HepG2 (cell line): ENCODE measurements at regions not wholly inside any gene's neighbourhood (a gene's known extent, or its start where the extent isn't known, plus 50 kb on each side); places are given as distances from the start of the nearest gene placed in this dataset.
A peak's percentile ranks its signal among the peaks of the same experiment; 100 is the strongest.

Experiments used
- ATAC-seq: fragments of 200-7000 bp; cut with Tn5 transposase; 3 replicates; pipeline ENCODE4 v1.9.1; 2020; ENCODE audit warnings: mild to moderate bottlenecking, moderate library complexity
- BruUV-seq: library from RNA; stranded (reverse); fragments of 400-500 nt; replicated peaks from 2 replicates; lab custom pipeline; 2021; lab: Mats Ljungman, UMichigan
- CTCF ChIA-PET: fragments of 300-600 bp; formaldehyde crosslinking; extraction: SDS; loops from one replicate; lab custom pipeline; 2021; ENCODE audit warnings: low total read pairs, inconsistent platforms, low intra/inter-chr PET ratio; lab: Yijun Ruan, JAX
- POLR2A ChIA-PET: fragments of 350-600 bp; sonication (Branson Sonifier 250); formaldehyde crosslinking; loops from one replicate; lab custom pipeline; 2020; ENCODE audit warnings: antibody characterized with exemption, inconsistent platforms; lab: Yijun Ruan, JAX
- DNase-seq: peaks from one replicate; pipeline ENCODE4 v3.0.0-alpha.2; 2015; ENCODE audit warnings: low spot score
- FAIRE-seq: peaks from 3 replicates; lab custom pipeline; 2011; peaks lifted over from hg19 to GRCh38; lab: Jason Lieb, UNC
- H2AFZ ChIP-seq: one replicate; pipeline ENCODE4 v1.6.1; 2011; ENCODE audit warnings: low read length, inconsistent platforms
- H3K27ac ChIP-seq: fragments of 300-600 bp; 3 replicates; pipeline ENCODE4 v1.8.0; 2011; ENCODE audit warnings: mixed run types, mild to moderate bottlenecking, mixed read lengths, low read length, inconsistent platforms; ENCODE audit not compliant: insufficient read depth; ENCODE audit errors: extremely low read length
- H3K27me3 ChIP-seq, 2 experiments: fragments of 200-600 bp in 1 of 2; 2 replicates in 1 of 2; 3 replicates in 1 of 2; pipeline versions ENCODE4 v1.6.0 to v1.8.0; 2011; ENCODE audit warnings: low read length in 2 of 2, mild to moderate bottlenecking in 2 of 2, moderate library complexity in 2 of 2, inconsistent platforms in 1 of 2; ENCODE audit not compliant: insufficient read depth in 2 of 2, control insufficient read depth in 1 of 2
- H3K36me3 ChIP-seq, 2 experiments: fragments of 200-600 bp in 1 of 2; replicated peaks in 1 of 2; 2 replicates in 1 of 2; 3 replicates in 1 of 2; pipeline versions ENCODE4 v1.5.1 to v1.8.0; 2011; ENCODE audit warnings: low read length in 2 of 2, inconsistent platforms in 1 of 2; ENCODE audit not compliant: insufficient read depth in 2 of 2, control insufficient read depth in 1 of 2
- H3K4me1 ChIP-seq: 2 replicates; pipeline ENCODE4 v1.5.1; 2012; ENCODE audit warnings: low read length, inconsistent platforms; ENCODE audit not compliant: insufficient read depth
- H3K4me2 ChIP-seq: 2 replicates; pipeline ENCODE4 v1.6.0; 2011; ENCODE audit warnings: low read depth, low read length, inconsistent platforms
- H3K4me3 ChIP-seq, 3 experiments: fragments of 200-600 bp in 1 of 3; sonication (generic), shearing (Covaris generic) in 1 of 3; replicated peaks in 1 of 3; 2 replicates each; pipeline ENCODE4 v1.5.1; 2011 to 2016; ENCODE audit warnings: low read length in 3 of 3, inconsistent platforms in 2 of 3, low read depth in 2 of 3, mild to moderate bottlenecking in 2 of 3, control low read depth in 1 of 3, mixed read lengths in 1 of 3; ENCODE audit not compliant: insufficient read depth in 1 of 3
- H3K79me2 ChIP-seq: one replicate; pipeline ENCODE4 v1.6.1; 2011; ENCODE audit warnings: low read length, inconsistent platforms; ENCODE audit not compliant: insufficient read depth
- H3K9ac ChIP-seq: 2 replicates; pipeline ENCODE4 v1.6.0; 2011; ENCODE audit warnings: mild to moderate bottlenecking, low read depth, low read length, inconsistent platforms; ENCODE audit not compliant: insufficient read depth
- H3K9me3 ChIP-seq: 2 replicates; pipeline ENCODE4 v1.5.1; 2012; ENCODE audit warnings: mild to moderate bottlenecking, low read length
- H4K20me1 ChIP-seq: 2 replicates; pipeline ENCODE4 v1.6.0; 2011; ENCODE audit warnings: inconsistent platforms, mild to moderate bottlenecking, low read length, moderate library complexity; ENCODE audit not compliant: insufficient read depth
- CBX1 ChIP-seq: IDR thresholded peaks from one replicate; pipeline ENCODE4 v1.6.1; 2016; ENCODE audit warnings: antibody characterized with exemption, low read depth
- DMAP1 ChIP-seq: IDR thresholded peaks from 2 replicates; pipeline ENCODE4 v1.6.1; 2016
- HNRNPH1 ChIP-seq: fragments of 200-400 bp; formaldehyde crosslinking; optimal IDR thresholded peaks from 2 replicates; pipeline ENCODE3; 2017; ENCODE audit warnings: mild to moderate bottlenecking, low read depth, low read length
- ONECUT2 ChIP-seq: sonication (generic); formaldehyde crosslinking; IDR thresholded peaks from 2 replicates; pipeline ENCODE4 v1.4.0; 2020; ENCODE audit warnings: missing genetic modification reagents
- SOX13 ChIP-seq, 3 experiments: fragments of 450-650 bp in 1 of 3; sonication (generic) in 1 of 3; formaldehyde crosslinking in 1 of 3; IDR thresholded peaks in 2 of 3; conservative IDR thresholded peaks in 1 of 3; 2 replicates each; pipeline versions ENCODE4 v1.5.0 to v1.6.1; 2016 to 2020; ENCODE audit warnings: antibody characterized with exemption in 1 of 3, mild to moderate bottlenecking in 1 of 3, missing compliant biosample characterization in 1 of 3, missing genetic modification reagents in 1 of 3, moderate library complexity in 1 of 3
- SP140L ChIP-seq: sonication (generic); formaldehyde crosslinking; IDR thresholded peaks from 2 replicates; pipeline ENCODE4 v1.4.0; 2020; ENCODE audit warnings: missing genetic modification reagents, borderline replicate concordance
- ZBTB38 ChIP-seq: sonication (generic); formaldehyde crosslinking; IDR thresholded peaks from 2 replicates; pipeline ENCODE4 v1.5.1; 2020; ENCODE audit warnings: mild to moderate bottlenecking, missing genetic modification reagents
- ZNF720 ChIP-seq: sonication (generic); formaldehyde crosslinking; IDR thresholded peaks from 2 replicates; pipeline ENCODE4 v1.4.0; 2020; ENCODE audit warnings: missing genetic modification reagents
- ZSCAN31 ChIP-seq: sonication (generic); formaldehyde crosslinking; IDR thresholded peaks from 2 replicates; pipeline ENCODE4 v1.5.0; 2020; ENCODE audit warnings: low read depth, mild to moderate bottlenecking, missing genetic modification reagents
- WGBS: methylation state at CpG from one replicate; pipeline ENCODE4 v1.1.6; 2017; ENCODE audit warnings: low lambda C conversion rate; 5-methylcytosine and 5-hydroxymethylcytosine counted together
- in situ Hi-C: cut with HindIII; loops from 2 replicates; pipeline ENCODE4 v1.10.0; 2017; ENCODE audit warnings: low pct_unique_long_range_greater_than_20kb; ENCODE audit not compliant: extremely low pct_ligation_motif_present
- intact Hi-C: fragments of 100-400 bp; cut with micrococcal nuclease; formaldehyde crosslinking; loops from one replicate; pipeline ENCODE4 v1.10.0; 2022; ENCODE audit not compliant: unreplicated experiment
- TF ChIP-seq, protein P1 (sequence below): sonication (generic); formaldehyde crosslinking; IDR thresholded peaks from 2 replicates; pipeline ENCODE4 v1.4.0; 2020; ENCODE audit warnings: missing genetic modification reagents
- TF ChIP-seq, protein P2 (sequence below): sonication (generic); formaldehyde crosslinking; IDR thresholded peaks from 2 replicates; pipeline ENCODE4 v1.5.1; 2020; ENCODE audit warnings: mild to moderate bottlenecking, missing genetic modification reagents, moderate library complexity
- TF ChIP-seq, protein P3 (sequence below): sonication (generic); formaldehyde crosslinking; IDR thresholded peaks from 2 replicates; pipeline ENCODE4 v1.4.0; 2020; ENCODE audit warnings: mild to moderate bottlenecking, missing genetic modification reagents
- TF ChIP-seq, protein P4 (sequence below): sonication (generic); formaldehyde crosslinking; conservative IDR thresholded peaks from 2 replicates; pipeline ENCODE4 v1.5.0; 2020; ENCODE audit warnings: missing genetic modification reagents
- TF ChIP-seq, protein P5 (sequence below): sonication (generic); formaldehyde crosslinking; IDR thresholded peaks from 2 replicates; pipeline ENCODE4 v1.5.1; 2020; ENCODE audit warnings: missing genetic modification reagents, mild to moderate bottlenecking, borderline replicate concordance

DNA sequence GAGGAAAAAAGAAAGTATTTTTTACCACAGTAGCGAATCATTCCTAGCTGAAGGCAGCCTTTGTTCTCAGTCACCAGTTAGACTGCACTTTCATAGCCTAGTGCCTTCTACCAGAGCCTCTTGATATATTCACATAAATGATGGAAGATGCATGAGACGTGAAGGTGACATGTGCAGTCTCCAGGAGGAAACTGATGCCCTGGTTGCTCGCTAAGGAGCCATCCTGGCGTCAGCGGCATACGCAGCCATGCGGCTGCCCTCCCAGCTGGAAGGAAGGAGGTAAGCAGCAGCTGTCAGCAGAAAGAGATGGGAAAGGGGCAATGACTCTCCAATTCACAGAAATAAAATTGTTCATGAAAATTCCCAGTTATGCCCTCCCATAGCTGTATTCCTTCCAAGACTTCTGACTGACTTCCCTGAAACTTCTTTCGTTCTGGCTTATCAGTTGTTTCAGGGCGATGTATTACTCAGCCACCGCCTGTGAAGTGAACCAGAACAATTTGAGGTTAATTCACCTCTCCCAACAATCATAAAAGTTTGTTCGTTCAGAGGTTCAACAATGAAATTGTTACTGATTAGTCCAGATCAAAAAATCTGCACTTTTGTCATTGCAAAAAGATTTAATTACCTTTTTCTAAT, 331.2 kb downstream of the NR2F1-AS1 start:
- no peak overlapping the region for H3K9ac ChIP-seq
- TF ChIP-seq DMAP1, result no peak
- no peak for TF ChIP-seq ONECUT2 (CRISPR knock-in tag)
- TF ChIP-seq, protein P1, sequence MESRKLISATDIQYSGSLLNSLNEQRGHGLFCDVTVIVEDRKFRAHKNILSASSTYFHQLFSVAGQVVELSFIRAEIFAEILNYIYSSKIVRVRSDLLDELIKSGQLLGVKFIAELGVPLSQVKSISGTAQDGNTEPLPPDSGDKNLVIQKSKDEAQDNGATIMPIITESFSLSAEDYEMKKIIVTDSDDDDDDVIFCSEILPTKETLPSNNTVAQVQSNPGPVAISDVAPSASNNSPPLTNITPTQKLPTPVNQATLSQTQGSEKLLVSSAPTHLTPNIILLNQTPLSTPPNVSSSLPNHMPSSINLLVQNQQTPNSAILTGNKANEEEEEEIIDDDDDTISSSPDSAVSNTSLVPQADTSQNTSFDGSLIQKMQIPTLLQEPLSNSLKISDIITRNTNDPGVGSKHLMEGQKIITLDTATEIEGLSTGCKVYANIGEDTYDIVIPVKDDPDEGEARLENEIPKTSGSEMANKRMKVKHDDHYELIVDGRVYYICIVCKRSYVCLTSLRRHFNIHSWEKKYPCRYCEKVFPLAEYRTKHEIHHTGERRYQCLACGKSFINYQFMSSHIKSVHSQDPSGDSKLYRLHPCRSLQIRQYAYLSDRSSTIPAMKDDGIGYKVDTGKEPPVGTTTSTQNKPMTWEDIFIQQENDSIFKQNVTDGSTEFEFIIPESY (CRISPR knock-in tag), result 0 out of 2 replicates have a peak, but pooled peaks have one; percentile 21
- TF ChIP-seq ZNF720 (CRISPR knock-in tag), result no peak
- TF ChIP-seq, protein P2, sequence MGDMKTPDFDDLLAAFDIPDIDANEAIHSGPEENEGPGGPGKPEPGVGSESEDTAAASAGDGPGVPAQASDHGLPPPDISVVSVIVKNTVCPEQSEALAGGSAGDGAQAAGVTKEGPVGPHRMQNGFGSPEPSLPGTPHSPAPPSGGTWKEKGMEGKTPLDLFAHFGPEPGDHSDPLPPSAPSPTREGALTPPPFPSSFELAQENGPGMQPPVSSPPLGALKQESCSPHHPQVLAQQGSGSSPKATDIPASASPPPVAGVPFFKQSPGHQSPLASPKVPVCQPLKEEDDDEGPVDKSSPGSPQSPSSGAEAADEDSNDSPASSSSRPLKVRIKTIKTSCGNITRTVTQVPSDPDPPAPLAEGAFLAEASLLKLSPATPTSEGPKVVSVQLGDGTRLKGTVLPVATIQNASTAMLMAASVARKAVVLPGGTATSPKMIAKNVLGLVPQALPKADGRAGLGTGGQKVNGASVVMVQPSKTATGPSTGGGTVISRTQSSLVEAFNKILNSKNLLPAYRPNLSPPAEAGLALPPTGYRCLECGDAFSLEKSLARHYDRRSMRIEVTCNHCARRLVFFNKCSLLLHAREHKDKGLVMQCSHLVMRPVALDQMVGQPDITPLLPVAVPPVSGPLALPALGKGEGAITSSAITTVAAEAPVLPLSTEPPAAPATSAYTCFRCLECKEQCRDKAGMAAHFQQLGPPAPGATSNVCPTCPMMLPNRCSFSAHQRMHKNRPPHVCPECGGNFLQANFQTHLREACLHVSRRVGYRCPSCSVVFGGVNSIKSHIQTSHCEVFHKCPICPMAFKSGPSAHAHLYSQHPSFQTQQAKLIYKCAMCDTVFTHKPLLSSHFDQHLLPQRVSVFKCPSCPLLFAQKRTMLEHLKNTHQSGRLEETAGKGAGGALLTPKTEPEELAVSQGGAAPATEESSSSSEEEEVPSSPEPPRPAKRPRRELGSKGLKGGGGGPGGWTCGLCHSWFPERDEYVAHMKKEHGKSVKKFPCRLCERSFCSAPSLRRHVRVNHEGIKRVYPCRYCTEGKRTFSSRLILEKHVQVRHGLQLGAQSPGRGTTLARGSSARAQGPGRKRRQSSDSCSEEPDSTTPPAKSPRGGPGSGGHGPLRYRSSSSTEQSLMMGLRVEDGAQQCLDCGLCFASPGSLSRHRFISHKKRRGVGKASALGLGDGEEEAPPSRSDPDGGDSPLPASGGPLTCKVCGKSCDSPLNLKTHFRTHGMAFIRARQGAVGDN, result peak; percentile 26; the same call in 1 of the 2 replicates
- TF ChIP-seq HNRNPH1, result no peak
- TF ChIP-seq, protein P3, sequence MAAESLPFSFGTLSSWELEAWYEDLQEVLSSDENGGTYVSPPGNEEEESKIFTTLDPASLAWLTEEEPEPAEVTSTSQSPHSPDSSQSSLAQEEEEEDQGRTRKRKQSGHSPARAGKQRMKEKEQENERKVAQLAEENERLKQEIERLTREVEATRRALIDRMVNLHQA (CRISPR knock-in tag), result no peak
- TF ChIP-seq ZBTB38 (CRISPR knock-in tag), result peak; percentile 76; the same call in 1 of the 2 replicates
- TF ChIP-seq SP140L, result no peak
- no peak for TF ChIP-seq SOX13 (IDR thresholded peaks at IDR 0.05)
- no peak for TF ChIP-seq SOX13 (CRISPR knock-in tag; conservative IDR thresholded peaks at IDR 0.05 in 1 of 2, IDR thresholded peaks at IDR 0.05 in 1 of 2)
- TF ChIP-seq, protein P4, sequence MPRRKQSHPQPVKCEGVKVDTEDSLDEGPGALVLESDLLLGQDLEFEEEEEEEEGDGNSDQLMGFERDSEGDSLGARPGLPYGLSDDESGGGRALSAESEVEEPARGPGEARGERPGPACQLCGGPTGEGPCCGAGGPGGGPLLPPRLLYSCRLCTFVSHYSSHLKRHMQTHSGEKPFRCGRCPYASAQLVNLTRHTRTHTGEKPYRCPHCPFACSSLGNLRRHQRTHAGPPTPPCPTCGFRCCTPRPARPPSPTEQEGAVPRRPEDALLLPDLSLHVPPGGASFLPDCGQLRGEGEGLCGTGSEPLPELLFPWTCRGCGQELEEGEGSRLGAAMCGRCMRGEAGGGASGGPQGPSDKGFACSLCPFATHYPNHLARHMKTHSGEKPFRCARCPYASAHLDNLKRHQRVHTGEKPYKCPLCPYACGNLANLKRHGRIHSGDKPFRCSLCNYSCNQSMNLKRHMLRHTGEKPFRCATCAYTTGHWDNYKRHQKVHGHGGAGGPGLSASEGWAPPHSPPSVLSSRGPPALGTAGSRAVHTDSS (CRISPR knock-in tag), result no peak
- no peak for TF ChIP-seq ZSCAN31 (CRISPR knock-in tag)
- TF ChIP-seq, protein P5, sequence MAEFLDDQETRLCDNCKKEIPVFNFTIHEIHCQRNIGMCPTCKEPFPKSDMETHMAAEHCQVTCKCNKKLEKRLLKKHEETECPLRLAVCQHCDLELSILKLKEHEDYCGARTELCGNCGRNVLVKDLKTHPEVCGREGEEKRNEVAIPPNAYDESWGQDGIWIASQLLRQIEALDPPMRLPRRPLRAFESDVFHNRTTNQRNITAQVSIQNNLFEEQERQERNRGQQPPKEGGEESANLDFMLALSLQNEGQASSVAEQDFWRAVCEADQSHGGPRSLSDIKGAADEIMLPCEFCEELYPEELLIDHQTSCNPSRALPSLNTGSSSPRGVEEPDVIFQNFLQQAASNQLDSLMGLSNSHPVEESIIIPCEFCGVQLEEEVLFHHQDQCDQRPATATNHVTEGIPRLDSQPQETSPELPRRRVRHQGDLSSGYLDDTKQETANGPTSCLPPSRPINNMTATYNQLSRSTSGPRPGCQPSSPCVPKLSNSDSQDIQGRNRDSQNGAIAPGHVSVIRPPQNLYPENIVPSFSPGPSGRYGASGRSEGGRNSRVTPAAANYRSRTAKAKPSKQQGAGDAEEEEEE, result no peak
- TF ChIP-seq CBX1, result no peak

More for the DNA sequence above, 331.2 kb downstream of the NR2F1-AS1 start:
- Histone ChIP-seq H3K9me3 (no peaks in the 10 kb centered on the region), H4K20me1 (no peaks in the 10 kb centered on the region), H3K4me2 (no peak overlapping the region), H2AFZ (no peak overlapping the region), H3K79me2 (no peaks in the 10 kb centered on the region), H3K36me3 (no peaks in the 10 kb centered on the region), H3K4me3 (no peak overlapping the region), H3K27me3 (no peaks in the 10 kb centered on the region), H3K27ac (no peak overlapping the region), H3K4me1 (peaks cover 52% of the 10 kb centered on the region)
- POLR2A ChIA-PET, result no interaction called here
- no peak for DNase-seq
- intact Hi-C loops (loop anchor here (5.0 to 10.0 kb wide), 6 partner anchors 95 to 362 kb away; partner anchors contain the start of genes NR2F1 and NR2F1-AS1), in situ Hi-C loops (loop anchor here (10.0 kb wide), 2 partner anchors 305 to 365 kb away; no protein-coding TSS in a partner anchor)
- ATAC-seq, result no peak
- no peak for FAIRE-seq
- 97% methylated on average over 11 of the region's 11 CpGs for WGBS
- CTCF ChIA-PET, result no interaction called here
- no TSS peak for BruUV-seq
